Muscle of leg (tissue), 3 donors: ENCODE measurements at regions not wholly inside any gene's neighbourhood (a gene's known extent, or its start where the extent isn't known, plus 50 kb on each side); places are given as distances from the start of the nearest gene placed in this dataset.

Experiments used
- DNase-seq: peaks from one replicate; pipeline ENCODE4 v3.0.0; 2013
- H3K27ac ChIP-seq: one replicate; pipeline ENCODE4 v1.5.1; 2013; ENCODE audit warnings: mild to moderate bottlenecking, low read length, control low read depth
- H3K27me3 ChIP-seq: one replicate; pipeline ENCODE4 v1.6.1; 2013; ENCODE audit warnings: low read length; ENCODE audit not compliant: control insufficient read depth, insufficient read depth
- H3K36me3 ChIP-seq: one replicate; pipeline ENCODE4 v1.6.1; 2013; ENCODE audit warnings: low read length; ENCODE audit not compliant: control insufficient read depth, insufficient read depth
- H3K4me1 ChIP-seq: one replicate; pipeline ENCODE4 v1.6.1; 2013; ENCODE audit warnings: low read length; ENCODE audit not compliant: control insufficient read depth, insufficient read depth
- H3K4me3 ChIP-seq: one replicate; pipeline ENCODE4 v1.5.1; 2013; ENCODE audit warnings: low read length, control low read depth
- H3K9me3 ChIP-seq: replicated peaks from 2 replicates; pipeline ENCODE4 v1.6.1; 2013; ENCODE audit warnings: low read depth, low read length; ENCODE audit not compliant: control insufficient read depth
- WGBS: methylation state at CpG from one replicate; pipeline ENCODE4 v1.1.5; 2013; ENCODE audit warnings: missing lambda C conversion rate; ENCODE audit not compliant: insufficient coverage; 5-methylcytosine and 5-hydroxymethylcytosine counted together

DNA sequence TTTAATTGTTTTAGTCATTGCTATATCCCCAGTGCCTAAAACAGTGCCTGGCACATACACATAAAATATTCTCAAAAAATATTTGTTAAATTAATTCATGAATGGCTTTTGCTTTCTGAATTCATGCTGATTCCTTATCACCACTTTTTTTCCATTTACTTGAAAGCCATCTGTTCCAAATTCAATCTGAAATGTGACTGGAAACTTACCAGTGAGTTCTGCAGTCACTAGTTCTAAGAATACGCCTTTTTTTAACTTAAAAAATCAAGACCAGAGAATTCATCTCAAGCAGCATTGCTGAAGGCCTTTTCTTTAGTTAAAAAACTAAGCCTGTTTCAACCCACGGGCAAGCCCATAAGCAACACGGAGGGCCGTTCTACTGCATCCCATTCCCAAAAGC lies 114.0 kb upstream of the ERCC4 start:
- no peaks in the 10 kb centered on the region for H3K4me1 ChIP-seq
- no peak for DNase-seq
- H3K9me3 ChIP-seq: no peaks in the 10 kb centered on the region
- H3K27me3 ChIP-seq: no peaks in the 10 kb centered on the region
- H3K27ac ChIP-seq: no peak overlapping the region
- H3K4me3 ChIP-seq: no peak overlapping the region
- no peaks in the 10 kb centered on the region for H3K36me3 ChIP-seq
- WGBS: 79% methylated on average over 3 of the region's 4 CpGs

DNA sequence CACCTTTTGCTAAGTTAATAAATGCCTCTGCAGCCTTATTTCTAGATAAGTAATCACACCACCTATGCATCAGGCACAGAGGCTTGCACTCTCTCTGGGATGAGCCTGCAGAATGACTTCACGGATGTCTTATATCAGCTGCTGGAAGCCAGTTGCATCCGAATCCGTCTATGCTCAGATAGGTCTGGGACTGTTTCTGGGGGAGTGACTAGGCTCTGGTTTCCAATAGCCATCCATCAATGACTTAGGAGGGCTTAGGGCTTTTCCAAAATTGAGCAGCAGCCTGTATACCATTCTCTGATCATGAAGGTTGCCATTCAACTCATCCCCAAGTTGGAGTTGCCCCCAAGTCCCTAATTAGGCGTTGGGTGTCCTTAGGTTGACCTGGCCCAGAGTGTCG lies 113.3 kb upstream of the ERCC4 start:
- H3K36me3 ChIP-seq: no peaks in the 10 kb centered on the region
- no peak for DNase-seq
- WGBS: 56% methylated on average over 3 of the region's 5 CpGs
- no peak overlapping the region for H3K4me3 ChIP-seq
- no peaks in the 10 kb centered on the region for H3K27me3 ChIP-seq
- H3K9me3 ChIP-seq: no peaks in the 10 kb centered on the region
- no peak overlapping the region for H3K27ac ChIP-seq
- no peaks in the 10 kb centered on the region for H3K4me1 ChIP-seq

DNA sequence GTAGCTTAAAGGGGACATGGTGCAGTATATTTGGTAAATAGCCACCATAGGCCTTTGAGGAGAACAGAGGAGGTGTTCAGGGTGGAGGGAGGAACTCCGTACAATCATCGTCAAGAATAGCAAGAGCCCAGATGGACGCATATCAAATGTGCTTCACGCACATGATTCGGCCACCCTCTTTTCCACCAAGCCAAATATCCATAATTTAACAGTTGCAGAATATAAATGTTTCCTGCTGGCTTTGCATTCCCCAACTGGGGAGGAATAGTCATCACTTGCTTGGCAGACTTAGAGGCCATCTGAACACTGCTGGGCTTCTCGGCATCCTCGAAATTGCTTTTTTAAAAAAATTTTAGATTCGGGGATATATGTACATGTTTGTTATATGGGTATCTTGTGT lies 111.9 kb upstream of the ERCC4 start:
- DNase-seq: peak; percentile 20
- no CpG with 5 or more reads among the region's 8 CpGs for WGBS

DNA sequence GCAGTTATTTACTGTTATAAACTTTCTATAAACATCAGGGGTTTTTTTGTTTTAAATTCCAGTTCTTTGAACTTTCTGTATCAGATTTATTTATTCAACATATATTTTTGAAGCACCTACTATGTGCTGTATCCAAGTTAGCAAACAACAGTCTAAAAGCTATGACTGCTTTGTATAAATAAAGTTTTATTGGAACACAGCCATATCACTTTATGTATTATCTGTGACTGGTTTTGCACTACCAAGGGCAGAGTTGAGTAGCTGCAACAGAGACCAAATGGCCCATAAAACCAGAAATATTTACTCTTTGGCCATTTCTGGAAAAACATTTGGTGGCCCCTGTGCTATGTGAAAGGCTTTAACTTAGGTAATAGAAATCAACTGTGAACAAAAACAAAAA lies 110.2 kb upstream of the ERCC4 start:
- no peaks in the 10 kb centered on the region for H3K4me1 ChIP-seq
- no peak overlapping the region for H3K27ac ChIP-seq
- DNase-seq: no peak
- no peak overlapping the region for H3K4me3 ChIP-seq
- no peaks in the 10 kb centered on the region for H3K36me3 ChIP-seq
- no peaks in the 10 kb centered on the region for H3K9me3 ChIP-seq
- H3K27me3 ChIP-seq: no peaks in the 10 kb centered on the region

More for the DNA sequence above, 111.9 kb upstream of the ERCC4 start:
- Histone ChIP-seq H3K9me3 (no peaks in the 10 kb centered on the region), H3K36me3 (no peaks in the 10 kb centered on the region), H3K27ac (no peak overlapping the region), H3K4me3 (no peak overlapping the region), H3K4me1 (no peaks in the 10 kb centered on the region), H3K27me3 (no peaks in the 10 kb centered on the region)

GRCh38 chr16:13811834-13812233 lies 108.1 kb upstream of the ERCC4 start:
- WGBS: no CpG with 5 or more reads among the region's 3 CpGs
- H3K27me3 ChIP-seq: no peaks in the 10 kb centered on the region
- no peaks in the 10 kb centered on the region for H3K9me3 ChIP-seq

DNA sequence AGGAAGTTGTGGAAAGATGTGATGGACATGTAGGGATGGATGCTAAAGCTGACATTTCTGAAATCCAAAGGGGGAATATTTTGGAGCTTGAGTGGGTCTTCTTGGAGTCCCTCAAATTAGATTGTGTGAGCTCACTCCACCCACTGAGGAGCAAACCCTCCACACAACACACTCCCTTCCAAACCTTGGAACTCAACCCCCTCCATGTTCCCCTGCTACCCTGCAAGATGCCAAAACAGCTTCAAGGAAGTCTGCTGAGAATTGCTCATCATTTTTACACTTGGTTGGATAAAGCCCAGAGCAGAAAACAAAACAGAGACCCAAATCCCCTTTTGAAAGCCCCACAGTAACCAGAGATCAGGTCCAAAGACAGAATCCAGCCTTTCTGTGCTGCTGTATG lies 103.3 kb upstream of the ERCC4 start:
- Histone ChIP-seq H3K27me3 (no peaks in the 10 kb centered on the region), H3K36me3 (no peaks in the 10 kb centered on the region), H3K27ac (no peak overlapping the region), H3K4me1 (no peaks in the 10 kb centered on the region), H3K4me3 (no peak overlapping the region), H3K9me3 (no peaks in the 10 kb centered on the region)
- DNase-seq: no peak

More at GRCh38 chr16:13811834-13812233, 108.1 kb upstream of the ERCC4 start:
- Histone ChIP-seq H3K27ac (no peak overlapping the region), H3K4me1 (no peaks in the 10 kb centered on the region), H3K4me3 (no peak overlapping the region), H3K36me3 (no peaks in the 10 kb centered on the region)
- DNase-seq: no peak

GRCh38 chr16:13823501-13823900 lies 96.5 kb upstream of the ERCC4 start:
- no peak overlapping the region for H3K4me3 ChIP-seq
- H3K36me3 ChIP-seq: no peaks in the 10 kb centered on the region
- no peaks in the 10 kb centered on the region for H3K4me1 ChIP-seq
- no peak for DNase-seq
- no peak overlapping the region for H3K27ac ChIP-seq
- no peaks in the 10 kb centered on the region for H3K27me3 ChIP-seq
- H3K9me3 ChIP-seq: peaks cover 3% of the 10 kb centered on the region
- WGBS: 77% methylated on average over 3 of the region's 6 CpGs

- DNase-seq: peak; percentile 66
- H3K27ac ChIP-seq: peak overlapping the region; percentile 81
- H3K27me3 ChIP-seq: no peaks in the 10 kb centered on the region
- H3K4me1 ChIP-seq: peaks cover 5% of the 10 kb centered on the region
- H3K4me3 ChIP-seq: no peak overlapping the region
- H3K36me3 ChIP-seq: no peaks in the 10 kb centered on the region
- WGBS: 77% methylated on average over 4 of the region's 7 CpGs
- H3K9me3 ChIP-seq: peaks cover 3% of the 10 kb centered on the region
Observed at GRCh38 chr16:13829697-13830299, 90.2 kb upstream of the ERCC4 start.

- no peaks in the 10 kb centered on the region for H3K9me3 ChIP-seq
Observed at GRCh38 chr16:13833515-13833914, 86.4 kb upstream of the ERCC4 start.

DNA sequence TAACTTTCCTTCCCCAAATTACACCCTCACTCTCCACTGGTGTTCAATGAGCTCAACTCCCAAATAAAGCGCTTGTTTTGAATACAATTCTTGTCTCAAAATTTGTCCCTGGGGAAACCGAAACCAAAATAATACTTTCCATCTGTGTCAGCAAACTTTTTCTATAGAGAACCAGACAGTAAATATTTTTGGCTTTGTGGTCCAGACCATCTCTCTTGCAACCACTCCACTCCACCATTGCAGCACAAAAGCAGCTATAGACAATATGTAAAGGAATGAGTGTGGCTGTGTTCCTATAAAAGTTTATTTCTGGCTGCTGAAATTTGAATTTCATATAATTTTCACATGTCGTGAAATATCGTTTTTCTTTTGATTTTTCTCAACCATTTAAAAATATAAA lies 84.6 kb upstream of the ERCC4 start:
- Histone ChIP-seq H3K27ac (no peak overlapping the region), H3K27me3 (no peaks in the 10 kb centered on the region), H3K4me3 (no peak overlapping the region), H3K9me3 (no peaks in the 10 kb centered on the region), H3K36me3 (no peaks in the 10 kb centered on the region), H3K4me1 (no peaks in the 10 kb centered on the region)
- DNase-seq: no peak
- WGBS: no CpG with 5 or more reads among the region's 4 CpGs

More at GRCh38 chr16:13833515-13833914, 86.4 kb upstream of the ERCC4 start:
- Histone ChIP-seq H3K4me1 (peaks cover 5% of the 10 kb centered on the region), H3K36me3 (no peaks in the 10 kb centered on the region), H3K27me3 (no peaks in the 10 kb centered on the region), H3K4me3 (no peak overlapping the region), H3K27ac (no peak overlapping the region)
- WGBS: no CpG with 5 or more reads among the region's 2 CpGs
- DNase-seq: no peak
